GM12891 (cell line): ENCODE measurements at regions not wholly inside any gene's neighbourhood (a gene's known extent, or its start where the extent isn't known, plus 50 kb on each side); places are given as distances from the start of the nearest gene placed in this dataset.

ENCODE experiments used
- DNase-seq: peaks from one replicate; pipeline ENCODE4 v3.0.0; 2011; ENCODE audit warnings: low spot score; ENCODE audit not compliant: insufficient read length
- FAIRE-seq: peaks from 2 replicates; lab custom pipeline; 2011; peaks lifted over from hg19 to GRCh38; lab: Jason Lieb, UNC
- PAX5 ChIP-seq: IDR thresholded peaks from 2 replicates; pipeline ENCODE4 v1.6.1; 2011; ENCODE audit warnings: low read length, moderate library complexity, mild to moderate bottlenecking; ENCODE audit not compliant: insufficient read depth, severe bottlenecking
- POLR2A ChIP-seq: IDR thresholded peaks from 2 replicates; pipeline ENCODE4 v1.6.1; 2011; ENCODE audit warnings: low read depth, low read length, control low read depth
- POLR2AphosphoS5 ChIP-seq: IDR thresholded peaks from 2 replicates; pipeline ENCODE4 v1.6.1; 2011; ENCODE audit warnings: low read depth, low read length, control low read depth
- POU2F2 ChIP-seq: IDR thresholded peaks from 2 replicates; pipeline ENCODE4 v1.6.1; 2011; ENCODE audit warnings: low read depth, mild to moderate bottlenecking, control low read depth, low read length, moderate library complexity
- SPI1 ChIP-seq: IDR thresholded peaks from 2 replicates; pipeline ENCODE4 v1.6.1; 2011; ENCODE audit warnings: low read depth, low read length, control low read depth
- TAF1 ChIP-seq: IDR thresholded peaks from 2 replicates; pipeline ENCODE4 v1.6.1; 2011; ENCODE audit warnings: low read depth, low read length, control low read depth

DNA sequence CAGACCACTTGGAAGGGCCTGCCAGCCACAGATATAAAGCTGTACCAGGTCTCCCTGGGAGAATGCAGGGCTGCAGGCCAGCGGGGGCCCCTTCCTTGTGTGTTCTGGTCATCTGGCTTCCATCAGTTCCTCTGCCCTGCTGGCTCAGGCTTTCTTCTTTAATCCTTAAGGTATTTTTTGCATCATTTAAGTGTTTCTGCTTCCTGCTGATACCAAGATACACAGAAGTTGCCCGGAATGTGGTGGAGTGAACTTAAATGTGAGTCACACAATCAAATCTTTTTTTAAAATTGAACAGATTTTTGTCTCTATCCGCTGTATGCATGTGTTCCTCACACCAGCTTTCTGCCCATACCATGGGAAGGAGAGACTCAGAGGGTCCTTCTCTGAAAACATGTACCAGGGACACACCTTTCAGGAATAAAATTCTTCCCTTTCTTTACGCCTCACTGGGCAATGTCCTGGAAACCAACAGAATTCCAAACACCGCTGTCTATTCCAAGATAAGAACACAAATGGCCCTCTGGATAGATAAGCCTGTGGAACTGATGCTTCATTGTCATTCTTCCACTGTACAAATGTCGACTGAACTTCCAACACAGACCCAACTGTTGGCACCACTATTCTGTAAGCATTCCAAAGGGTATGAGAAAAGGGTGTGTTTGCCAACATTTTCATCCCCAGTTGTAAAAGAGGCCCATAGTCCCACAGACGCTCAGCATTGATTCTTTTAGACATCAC lies 206.2 kb upstream of the MYLIP start:
- FAIRE-seq: no peak
- TF ChIP-seq POU2F2 (no peak), POLR2A (no peak), POLR2AphosphoS5 (no peak), TAF1 (no peak), SPI1 (no peak), PAX5 (no peak)
- DNase-seq: no peak

DNA sequence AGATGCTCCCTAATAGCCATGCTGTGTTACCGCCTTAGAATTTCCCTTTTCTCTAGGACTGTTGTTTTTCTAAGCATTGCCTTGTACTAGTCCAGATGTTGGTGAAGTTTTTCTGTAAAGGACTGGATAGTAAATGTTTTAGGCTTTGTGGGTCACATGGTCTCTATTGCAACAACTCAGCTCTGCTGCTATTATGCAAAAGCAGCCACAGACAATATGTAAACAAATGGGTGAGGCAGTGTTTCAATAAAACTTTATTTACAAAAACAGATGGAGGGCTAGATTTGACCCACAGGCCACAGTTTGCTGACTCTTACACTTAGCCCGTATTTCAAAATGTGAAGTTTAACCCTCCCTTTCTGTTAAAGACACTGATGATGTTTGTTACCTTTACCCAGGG lies 207.6 kb upstream of the MYLIP start:
- no peak for FAIRE-seq

DNA sequence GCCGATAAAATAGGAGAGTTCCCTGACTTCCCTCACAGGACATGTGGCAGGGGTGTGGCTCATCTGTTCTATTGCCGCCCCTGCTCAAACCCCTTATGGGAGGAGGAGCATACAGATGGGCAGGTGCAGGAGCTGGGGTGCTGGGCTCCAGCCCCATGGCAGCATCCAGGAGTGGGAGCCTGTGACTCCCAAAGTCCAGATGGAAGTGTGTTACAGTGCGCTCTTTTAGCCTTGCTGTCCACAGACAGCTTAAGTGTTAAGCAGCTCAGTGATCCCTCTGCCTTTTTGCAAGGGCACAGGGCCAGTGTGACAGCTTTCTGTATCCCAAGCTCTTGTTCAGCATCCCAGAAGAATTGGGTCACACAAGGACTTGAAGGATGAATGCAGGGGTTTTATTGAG lies 212.3 kb upstream of the MYLIP start:
- no peak for DNase-seq
- FAIRE-seq: no peak
- no peak for TF ChIP-seq PAX5
- TF ChIP-seq POLR2AphosphoS5: no peak
- TF ChIP-seq SPI1: no peak
- no peak for TF ChIP-seq POLR2A
- no peak for TF ChIP-seq POU2F2
- no peak for TF ChIP-seq TAF1

More for the DNA sequence above, 207.6 kb upstream of the MYLIP start:
- no peak for TF ChIP-seq POU2F2
- no peak for TF ChIP-seq TAF1
- TF ChIP-seq PAX5: no peak
- TF ChIP-seq POLR2A: no peak
- no peak for TF ChIP-seq POLR2AphosphoS5
- TF ChIP-seq SPI1: no peak
- no peak for DNase-seq

DNA sequence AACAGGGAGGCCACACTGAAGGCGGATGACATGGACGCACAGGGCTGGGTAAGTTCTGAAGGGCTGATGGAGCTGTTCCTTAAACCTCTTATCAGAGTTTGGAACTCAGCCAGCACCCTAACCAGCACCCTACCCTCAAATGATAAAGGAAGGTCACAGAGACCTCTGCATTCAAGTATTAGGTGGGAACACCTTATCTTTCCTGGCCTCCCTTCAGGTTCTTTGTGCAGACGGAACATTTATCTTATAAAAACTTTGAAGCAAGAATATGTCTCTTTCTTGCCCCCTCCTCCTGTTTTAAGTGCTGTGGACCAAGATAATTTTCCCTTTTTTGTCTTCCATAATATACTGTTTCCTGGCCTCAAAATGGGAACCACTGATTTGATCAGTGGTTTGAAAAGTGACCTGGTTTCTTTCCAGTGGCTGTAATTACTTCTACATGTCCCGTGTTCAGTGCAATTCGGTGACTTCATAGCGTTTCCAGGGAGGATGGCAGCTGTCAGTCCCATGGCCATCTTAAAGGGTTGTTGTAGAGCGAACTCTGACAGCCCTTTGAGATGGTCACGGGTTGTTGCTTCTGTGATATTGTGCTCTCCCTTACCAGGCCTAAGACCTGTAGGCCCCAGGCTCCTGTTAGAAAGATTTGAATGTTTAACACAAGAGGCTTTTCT lies 213.2 kb upstream of the MYLIP start:
- FAIRE-seq (no peak), DNase-seq (no peak)
- TF ChIP-seq SPI1: no peak
- TF ChIP-seq POLR2A: no peak
- TF ChIP-seq POLR2AphosphoS5: no peak
- no peak for TF ChIP-seq PAX5
- no peak for TF ChIP-seq TAF1
- TF ChIP-seq POU2F2: no peak

DNA sequence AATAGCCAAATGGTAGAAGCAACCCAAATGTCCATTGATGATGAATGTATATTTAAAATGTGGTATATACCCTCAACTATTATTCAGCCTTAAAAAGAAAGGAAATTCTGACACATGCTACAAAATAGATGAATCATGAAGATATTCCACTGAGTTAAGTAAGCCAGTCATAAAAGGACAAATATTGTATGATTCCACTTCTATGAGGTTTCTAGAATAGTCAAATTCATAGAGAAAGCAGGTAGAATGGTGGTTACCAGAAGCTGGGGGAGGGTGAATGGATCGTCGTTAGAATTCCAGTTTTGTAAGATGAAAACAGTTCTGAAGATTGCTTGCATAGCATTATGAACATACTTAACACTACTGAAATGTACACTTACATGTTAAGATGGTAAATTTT lies 214.3 kb upstream of the MYLIP start:
- DNase-seq (no peak), FAIRE-seq (peak; percentile 16)
- TF ChIP-seq TAF1 (no peak), POU2F2 (no peak), PAX5 (no peak), SPI1 (no peak), POLR2AphosphoS5 (no peak), POLR2A (no peak)

DNA sequence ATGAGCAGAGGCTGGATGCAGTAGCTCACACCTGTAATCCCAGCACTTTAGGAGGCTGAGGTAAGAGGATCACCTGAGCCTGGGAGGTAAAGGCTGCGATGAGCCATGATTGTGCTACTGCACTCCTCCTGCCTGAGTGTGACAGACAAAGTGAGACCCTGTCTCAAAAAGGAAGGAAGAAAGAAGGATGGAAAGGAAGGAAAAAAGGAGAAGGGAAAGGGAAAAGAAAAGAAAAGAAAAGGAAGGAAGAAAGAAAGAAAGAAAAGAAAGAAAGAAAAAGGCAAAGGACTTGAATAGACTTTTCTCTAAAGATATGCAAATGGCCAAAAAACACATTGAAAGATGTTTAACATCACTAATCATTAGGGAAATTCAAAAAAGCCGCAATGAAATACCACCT lies 215.3 kb upstream of the MYLIP start:
- DNase-seq (no peak), FAIRE-seq (no peak)
- TF ChIP-seq POLR2AphosphoS5 (no peak), PAX5 (no peak), SPI1 (no peak), POU2F2 (no peak), POLR2A (no peak), TAF1 (no peak)

DNA sequence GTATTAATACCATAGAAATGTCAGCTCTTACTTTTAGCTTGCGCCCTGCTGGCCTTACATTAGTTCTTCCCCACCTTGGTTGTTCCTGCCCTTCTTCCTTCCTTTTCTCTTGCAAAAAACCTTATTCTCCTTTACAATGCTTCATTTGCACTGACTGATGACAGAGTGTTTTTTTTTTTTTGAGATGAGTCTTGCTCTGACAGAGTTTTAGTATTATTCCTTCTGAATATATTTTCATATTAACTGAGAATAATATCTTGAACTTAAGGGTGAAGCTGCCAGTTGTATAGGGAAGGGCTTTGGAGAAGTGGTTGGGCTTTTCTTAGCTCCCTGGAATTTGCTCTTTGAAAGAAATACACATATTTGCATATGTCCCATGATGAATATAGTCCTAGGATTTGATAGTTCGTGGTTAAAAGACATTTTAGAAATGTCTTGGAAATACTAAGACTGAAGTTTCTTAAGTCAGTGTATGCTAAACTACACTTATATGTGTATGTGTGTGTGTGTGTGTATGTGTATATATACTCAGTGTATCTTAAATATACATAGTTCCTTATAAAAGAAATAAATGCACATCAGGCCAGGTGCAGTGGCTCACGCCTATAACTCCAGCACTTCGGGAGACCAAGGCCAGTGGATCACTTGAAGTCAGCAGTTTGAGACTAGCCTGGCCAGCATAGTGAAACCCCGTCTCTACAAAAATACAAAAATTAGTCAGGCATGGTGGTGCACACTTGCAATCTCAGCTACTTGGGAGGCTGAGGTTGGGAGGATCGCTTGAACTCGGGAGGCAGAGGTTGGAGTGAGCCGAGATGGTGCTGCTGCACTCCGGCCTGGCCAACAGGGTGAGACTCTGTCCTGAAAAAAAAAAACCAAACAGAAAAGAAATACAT lies 216.1 kb upstream of the MYLIP start:
- TF ChIP-seq PAX5: no peak
- TF ChIP-seq POU2F2: no peak
- FAIRE-seq (no peak), DNase-seq (no peak)

DNA sequence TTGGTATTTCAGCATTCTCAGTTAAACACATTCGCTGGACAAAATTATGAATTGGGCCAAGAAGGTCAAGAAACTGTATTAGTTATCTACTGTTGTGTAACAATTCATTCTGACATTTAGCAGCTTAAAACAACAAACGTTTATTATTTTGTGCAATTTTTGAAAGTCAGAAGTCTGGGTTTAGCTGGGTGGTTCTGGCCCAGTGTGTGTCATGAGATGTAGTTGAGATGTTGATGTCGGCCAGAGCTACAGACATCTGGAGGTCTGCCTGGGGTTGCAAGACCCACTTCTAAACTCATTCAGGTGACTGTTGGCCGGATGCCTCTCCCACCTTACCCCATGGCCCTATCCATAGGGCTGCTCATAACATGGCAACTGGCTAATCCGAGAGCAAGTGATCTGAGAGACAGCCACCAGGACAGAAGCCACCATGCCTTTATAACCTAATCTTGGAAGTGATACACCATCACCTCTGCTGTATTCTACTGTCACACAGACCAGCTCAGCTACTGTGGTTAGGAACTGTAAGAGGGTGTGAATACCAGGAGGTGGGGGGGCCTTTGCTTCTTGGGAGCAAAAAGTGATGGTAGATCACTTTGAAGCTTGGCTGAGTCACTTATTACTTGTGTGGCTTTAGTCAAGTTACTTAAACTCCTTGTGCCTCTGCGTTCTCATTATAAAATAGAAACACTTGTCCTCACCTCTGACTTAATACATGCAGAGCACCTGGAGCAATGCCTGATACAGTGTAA lies 217.0 kb upstream of the MYLIP start:
- DNase-seq (no peak), FAIRE-seq (peak; percentile 40)
- TF ChIP-seq TAF1 (no peak), SPI1 (no peak), PAX5 (no peak), POU2F2 (no peak), POLR2AphosphoS5 (no peak), POLR2A (no peak)

DNA sequence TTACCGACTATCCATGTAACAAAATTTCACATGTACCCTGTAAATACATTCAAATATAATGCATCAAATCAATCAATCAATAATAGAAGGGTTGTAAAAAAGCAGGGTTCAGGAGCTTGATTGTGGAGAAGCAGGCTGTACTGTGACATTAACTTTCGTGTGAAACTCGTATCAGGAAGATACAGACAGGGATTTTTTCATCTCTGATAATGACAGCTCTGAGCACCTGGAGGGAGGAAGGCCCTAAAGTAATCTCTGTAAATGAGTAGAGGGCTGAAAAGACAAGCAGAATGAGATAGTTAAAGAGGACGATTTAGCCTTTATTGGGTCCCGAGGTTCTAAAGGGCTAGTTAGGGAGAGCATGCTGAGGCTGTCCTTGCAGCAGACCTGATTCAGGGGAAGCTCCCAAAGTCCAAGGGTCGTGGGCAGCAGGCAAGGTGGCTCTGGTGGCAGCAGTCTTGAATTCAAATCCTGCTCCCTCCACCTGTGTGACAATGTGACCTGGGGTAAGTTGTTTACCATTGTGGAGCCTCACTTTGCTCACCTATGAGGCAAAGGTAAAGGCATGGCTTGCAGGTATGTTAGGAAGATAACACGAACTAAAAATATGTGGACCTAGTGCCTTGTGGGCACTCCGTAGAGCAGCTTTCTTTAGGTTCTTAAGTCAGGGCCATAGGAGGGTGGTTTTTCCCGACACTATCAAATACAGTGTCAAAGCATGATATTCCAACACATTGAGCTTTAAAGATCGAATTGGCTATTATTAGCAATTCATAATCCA lies 219.4 kb upstream of the MYLIP start:
- no peak for DNase-seq
- FAIRE-seq: no peak
- no peak for TF ChIP-seq SPI1
- no peak for TF ChIP-seq POU2F2
- TF ChIP-seq PAX5: no peak
- no peak for TF ChIP-seq POLR2AphosphoS5
- no peak for TF ChIP-seq TAF1
- TF ChIP-seq POLR2A: no peak
